ENCODE measurements at regions not wholly inside any gene's neighbourhood (a gene's known extent, or its start where the extent isn't known, plus 50 kb on each side); places are given as distances from the start of the nearest gene placed in this dataset.

DNA sequence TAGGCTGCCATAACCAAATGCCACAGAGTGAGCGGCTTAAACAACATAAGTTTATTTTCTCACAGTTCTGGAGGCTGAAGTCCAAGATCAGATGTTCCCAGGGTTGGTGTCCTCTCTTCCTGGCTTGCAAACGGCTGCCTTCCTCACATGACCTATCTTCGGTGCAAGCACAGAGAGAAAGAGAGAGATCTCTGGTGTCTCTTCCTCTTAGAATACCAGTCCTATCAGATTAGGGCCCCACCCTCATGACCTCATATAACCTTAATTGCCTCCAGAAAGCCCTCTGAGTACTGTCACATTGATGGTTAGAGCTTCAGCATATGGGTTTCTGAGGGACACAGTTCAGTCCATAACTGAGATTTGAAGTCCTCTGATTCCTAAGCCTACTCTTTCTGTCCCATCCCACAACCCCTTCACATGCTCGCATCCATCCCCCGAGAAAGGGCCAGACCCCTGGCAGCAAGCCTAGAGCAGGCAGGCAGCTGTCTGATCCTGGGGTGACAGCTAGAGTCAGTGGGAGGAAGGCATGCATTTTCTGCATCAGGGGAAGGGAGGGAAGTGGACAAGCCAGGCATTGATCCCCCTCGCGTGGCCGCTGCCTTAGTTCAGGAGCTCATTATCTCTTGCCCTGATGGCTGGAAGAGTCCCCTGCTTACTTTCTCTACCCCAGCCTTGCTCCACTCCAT lies 114.1 kb downstream of the FAR1 start:
- TF ChIP-seq, protein P1, sequence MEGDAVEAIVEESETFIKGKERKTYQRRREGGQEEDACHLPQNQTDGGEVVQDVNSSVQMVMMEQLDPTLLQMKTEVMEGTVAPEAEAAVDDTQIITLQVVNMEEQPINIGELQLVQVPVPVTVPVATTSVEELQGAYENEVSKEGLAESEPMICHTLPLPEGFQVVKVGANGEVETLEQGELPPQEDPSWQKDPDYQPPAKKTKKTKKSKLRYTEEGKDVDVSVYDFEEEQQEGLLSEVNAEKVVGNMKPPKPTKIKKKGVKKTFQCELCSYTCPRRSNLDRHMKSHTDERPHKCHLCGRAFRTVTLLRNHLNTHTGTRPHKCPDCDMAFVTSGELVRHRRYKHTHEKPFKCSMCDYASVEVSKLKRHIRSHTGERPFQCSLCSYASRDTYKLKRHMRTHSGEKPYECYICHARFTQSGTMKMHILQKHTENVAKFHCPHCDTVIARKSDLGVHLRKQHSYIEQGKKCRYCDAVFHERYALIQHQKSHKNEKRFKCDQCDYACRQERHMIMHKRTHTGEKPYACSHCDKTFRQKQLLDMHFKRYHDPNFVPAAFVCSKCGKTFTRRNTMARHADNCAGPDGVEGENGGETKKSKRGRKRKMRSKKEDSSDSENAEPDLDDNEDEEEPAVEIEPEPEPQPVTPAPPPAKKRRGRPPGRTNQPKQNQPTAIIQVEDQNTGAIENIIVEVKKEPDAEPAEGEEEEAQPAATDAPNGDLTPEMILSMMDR (IDR thresholded peaks at IDR 0.05 in 8 of 11, conservative IDR thresholded peaks at IDR 0.05 in 3 of 11) = no peak
- no peak for TF ChIP-seq POLR2AphosphoS5 (IDR thresholded peaks at IDR 0.05)

All from spleen (tissue), 7 donors.